HG02973 (cell line): ENCODE measurements at regions not wholly inside any gene's neighbourhood (a gene's known extent, or its start where the extent isn't known, plus 50 kb on each side); places are given as distances from the start of the nearest gene placed in this dataset.
"Not testable (repeated sequence)": the region's sequence is repeated elsewhere in the genome, so short reads cannot be mapped to it uniquely, and the experiment has no call there.

ENCODE experiments used
- ATAC-seq: cut with Tn5 transposase; IDR thresholded peaks from one replicate; pipeline ENCODE4 v1.9.1; 2021; ENCODE audit warnings: moderate library complexity; ENCODE audit not compliant: unreplicated experiment

DNA sequence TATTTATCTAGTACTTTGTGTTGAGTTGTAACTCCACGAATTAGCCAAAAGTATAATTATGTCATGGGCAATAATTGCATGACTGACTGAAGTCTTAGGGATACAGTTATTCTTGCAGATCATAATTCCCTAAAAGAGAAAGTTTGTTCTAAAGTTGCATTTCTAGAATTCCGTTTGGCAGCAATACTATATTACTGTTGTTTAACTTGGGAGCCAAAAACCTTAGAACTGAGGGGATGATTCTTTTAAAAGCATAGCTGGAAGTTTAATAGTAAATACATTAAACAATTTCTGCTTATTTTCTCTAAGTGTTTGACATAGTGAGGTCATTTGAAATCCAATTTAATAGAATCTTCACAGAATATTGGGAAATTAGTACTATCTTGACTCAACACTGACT is 356.4 kb upstream of the ADAMTS5 start:
- no peak for ATAC-seq

DNA sequence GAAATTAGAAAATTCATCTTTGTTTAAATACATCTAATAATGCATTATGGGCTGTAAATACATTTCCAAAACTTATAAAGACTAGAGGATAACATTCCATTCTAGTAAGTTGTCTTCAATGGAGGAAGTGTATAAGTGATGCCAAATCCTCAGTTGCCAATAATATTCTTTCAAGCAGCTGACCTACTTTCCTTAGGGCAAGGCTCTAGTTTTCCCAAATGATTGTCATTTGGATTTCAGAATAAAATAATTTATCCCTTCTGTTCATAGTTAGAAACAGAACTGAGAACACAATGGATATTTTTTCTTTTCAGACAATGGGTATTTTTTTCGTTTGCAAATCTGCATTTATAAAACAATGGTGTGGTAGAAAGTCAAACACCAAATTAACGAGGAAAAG is 354.9 kb upstream of the ADAMTS5 start:
- ATAC-seq: no peak

DNA sequence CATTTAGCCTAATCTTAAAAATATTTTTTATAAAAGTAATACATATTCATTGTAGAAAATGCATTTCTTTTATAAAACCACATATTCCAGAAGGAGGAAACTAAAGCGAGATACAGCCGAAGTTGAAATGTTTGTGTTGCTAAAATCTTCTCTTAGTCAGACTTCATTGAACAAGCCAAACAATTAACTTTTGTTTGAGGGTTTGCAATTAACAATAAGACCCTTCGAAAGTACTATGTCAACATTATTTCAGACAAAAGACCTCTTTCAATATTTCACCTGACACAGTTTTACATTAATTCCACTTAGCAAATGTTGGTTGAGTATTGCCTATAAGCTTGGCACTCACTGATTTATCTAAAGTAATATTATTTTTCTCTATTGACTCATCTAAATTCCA is 354.0 kb upstream of the ADAMTS5 start:
- ATAC-seq: no peak

DNA sequence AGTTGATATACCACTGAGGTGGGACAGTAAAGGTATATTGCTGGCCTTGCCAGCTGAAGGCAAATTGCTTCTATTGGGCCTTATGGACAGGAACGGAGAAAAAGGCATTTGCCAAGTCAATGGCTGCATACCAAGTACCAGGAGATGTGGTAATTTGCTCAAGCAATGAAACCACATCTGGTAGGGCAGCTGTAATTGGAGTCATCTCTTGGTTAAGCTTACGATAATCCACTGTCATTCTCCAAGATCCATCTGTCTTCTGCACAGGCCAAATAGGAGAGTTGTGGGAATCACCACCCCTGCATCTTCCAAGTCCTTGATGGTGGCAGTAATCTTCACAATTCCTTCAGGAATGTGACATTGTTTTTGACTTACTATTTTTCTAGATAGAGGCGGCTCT is 350.7 kb upstream of the ADAMTS5 start:
- not testable (repeated sequence) for ATAC-seq

DNA sequence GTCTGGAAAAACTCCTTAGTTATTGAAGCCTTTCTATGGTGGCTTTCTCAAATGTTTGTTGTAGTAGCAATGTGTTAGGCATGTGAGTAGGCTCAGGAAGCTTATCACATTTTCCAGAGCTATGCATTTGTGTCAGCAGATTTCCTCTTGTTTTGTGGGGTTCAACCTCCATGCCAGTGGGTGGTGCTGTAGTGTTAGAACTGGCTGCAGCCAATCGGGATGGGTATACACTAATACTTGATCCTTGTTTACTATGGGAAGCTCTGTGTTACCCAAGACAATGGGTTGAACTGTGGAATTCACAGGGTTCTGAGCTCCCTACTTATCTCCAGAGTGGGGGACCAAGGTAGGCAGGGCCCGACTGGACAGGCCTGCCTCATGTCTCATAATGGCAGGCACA is 348.5 kb upstream of the ADAMTS5 start:
- no peak for ATAC-seq

DNA sequence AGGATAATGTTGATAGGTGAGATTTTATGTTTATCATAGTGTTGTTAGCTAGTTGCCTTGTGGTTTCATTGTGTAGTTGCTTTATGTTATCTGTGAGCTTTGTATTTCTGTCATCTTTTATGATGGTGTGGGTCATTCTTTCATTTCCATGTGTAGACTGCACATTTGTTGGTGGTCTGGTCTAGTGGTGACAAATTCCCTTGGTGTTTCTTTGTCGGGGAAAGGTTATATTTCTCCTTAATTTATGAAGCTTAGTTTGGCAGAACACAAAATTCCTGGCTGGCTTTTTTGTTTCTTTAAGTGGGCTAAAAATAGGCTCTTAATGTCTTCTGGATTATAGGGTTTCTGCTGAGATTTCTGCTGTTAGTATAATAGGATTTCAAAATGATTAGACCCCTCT is 347.2 kb upstream of the ADAMTS5 start:
- no peak for ATAC-seq

DNA sequence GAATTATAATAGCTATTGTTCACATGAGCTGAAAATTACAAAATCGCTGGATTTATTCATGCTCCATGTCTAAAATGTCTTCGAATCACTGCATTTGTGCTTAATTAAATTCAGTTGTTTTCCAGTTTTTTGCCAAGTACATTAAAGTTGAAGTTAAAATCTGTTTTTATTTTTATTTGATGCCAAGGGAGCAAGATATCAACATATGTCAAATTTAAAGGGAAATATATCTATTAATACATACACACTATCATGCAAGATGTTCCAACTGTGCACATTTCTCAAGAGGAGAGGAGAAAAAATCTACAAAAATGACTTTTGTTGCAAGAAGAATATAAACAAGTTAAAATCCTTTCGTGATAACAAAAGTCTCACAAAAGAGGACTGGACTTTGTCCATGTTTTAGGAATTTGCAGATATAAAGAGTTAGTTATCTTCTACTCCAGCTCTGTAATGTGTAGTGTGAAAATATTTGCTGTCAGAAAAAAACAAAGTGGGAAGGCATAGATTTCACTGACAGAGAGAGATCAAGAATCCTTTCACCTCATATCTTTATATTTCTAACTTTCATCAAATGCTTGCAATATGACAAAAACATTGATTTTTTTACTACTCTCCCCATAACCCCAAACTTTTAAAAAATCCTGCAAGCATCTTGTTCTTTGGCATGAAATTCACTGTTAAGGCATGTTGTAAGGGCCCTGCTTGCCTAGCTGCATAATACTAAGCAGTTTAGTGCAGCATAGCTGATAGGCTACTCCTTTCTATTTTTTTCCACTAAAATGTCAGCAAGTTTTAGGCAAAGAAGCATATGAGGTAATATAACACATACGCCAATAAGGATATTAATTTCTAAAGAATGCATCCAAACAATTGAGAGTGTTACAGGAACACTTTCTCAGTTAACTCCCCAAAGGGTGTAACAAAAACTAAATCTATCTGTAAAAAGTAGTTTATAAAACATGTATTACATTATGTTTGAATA is 340.2 kb upstream of the ADAMTS5 start:
- ATAC-seq: no peak

DNA sequence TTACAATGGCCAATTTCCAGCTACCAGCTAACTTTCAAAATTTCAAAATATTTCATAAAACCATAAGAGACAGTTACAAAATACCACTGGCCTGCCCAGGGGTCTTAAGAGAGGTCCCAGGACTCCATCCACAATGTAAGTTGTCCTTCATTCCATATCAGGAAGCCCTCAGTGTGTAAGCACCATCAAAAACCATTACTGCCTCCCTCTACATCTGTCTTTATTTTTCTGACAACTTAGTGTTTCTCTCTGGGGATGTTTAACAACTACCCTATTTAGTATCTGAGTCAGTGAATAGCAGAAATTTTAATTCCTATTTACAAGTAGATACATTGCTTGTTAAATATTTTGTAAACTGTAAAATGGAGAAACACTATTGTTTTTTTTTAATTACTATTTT is 339.3 kb upstream of the ADAMTS5 start:
- ATAC-seq: no peak

DNA sequence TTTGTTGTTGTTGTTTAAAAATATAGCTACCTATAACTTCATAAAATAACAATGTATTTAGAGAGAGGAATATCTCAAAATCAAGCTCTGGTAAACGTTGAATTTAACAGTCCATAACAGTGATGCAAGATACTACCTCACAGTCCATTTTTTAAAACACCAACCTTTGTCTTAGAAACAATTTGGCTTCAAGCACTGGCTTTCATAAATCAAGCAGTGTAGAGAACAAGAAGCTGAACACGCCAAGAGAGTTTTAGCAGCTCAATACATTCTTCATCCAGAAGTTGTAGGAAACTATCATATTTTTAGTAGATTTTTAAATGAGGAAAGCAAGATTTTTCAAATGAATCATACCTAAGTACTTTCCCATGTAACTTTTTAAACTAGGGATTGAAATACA is 334.3 kb upstream of the ADAMTS5 start:
- ATAC-seq: no peak

DNA sequence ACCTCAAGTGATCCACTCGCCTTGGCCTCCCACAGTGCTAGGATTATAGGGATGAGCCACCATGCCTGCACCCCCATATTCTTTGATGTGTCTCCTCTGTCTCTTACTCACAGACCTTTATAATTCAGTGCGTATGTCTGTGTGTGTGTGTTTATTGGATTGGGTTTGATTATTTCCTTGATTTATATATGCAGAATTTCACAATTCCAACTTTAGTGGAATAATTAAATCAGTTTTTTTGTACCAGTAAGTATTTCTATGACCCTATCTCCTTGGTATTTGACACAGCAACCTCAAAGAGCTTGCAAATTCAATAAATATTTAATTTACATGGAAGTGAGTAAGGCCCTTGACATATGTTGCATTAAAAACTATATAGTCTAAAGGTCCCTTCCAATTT is 333.9 kb upstream of the ADAMTS5 start:
- no peak for ATAC-seq

DNA sequence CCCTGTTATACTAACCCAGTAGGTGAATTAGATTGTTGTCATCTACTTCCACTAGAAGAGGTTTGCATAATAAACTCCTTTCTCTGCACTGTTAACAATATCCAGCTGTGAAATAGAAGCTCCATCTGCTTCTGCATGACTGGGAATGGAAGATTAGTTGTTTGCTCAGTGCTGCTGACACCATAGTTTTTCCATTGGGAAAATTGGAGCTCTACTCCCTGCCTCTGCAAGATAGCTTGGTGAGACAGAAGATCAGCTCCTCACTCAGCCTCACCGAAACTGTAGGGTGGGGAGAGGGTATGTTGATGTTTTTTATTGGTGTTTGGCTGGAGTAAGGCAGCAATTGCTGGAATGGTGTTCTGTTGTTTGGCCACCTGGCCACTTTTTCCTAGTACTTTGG is 331.6 kb upstream of the ADAMTS5 start:
- ATAC-seq: no peak

DNA sequence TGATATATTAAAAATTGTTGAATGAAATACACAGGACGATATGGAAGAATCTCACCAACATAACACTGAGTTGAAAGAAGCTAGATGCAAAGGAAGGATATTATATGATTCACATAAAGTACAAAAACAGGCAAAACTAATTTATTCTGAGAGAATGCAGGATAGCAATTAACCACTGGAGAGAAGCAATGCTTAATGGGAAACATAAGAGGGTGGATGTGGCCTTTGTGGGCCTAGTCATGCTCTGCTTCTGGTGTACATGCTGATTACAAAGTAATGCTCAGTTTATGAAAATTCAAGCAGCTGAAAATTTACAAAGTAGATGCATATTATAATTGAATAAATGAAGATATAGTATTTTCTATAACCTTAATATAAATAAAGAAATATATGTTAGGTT is 326.4 kb upstream of the ADAMTS5 start:
- no peak for ATAC-seq

DNA sequence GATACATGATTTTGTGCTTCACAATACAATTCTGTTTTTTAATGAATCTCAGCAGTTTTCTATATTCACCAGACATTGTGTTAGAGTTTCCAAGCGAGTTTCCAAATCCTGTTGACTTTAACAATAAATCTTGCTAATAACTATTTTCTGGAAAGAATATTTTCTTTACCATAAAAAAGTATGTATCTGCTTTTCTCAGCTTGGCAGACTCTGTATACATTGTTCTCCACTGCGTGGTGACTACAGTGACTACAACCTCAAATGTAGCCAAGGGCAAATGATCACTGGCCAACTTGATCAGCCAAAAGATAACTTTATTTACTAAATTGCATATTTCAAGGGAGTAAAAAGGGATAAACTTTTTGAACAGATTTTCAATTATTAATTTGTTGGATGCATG is 325.9 kb upstream of the ADAMTS5 start:
- ATAC-seq: no peak

DNA sequence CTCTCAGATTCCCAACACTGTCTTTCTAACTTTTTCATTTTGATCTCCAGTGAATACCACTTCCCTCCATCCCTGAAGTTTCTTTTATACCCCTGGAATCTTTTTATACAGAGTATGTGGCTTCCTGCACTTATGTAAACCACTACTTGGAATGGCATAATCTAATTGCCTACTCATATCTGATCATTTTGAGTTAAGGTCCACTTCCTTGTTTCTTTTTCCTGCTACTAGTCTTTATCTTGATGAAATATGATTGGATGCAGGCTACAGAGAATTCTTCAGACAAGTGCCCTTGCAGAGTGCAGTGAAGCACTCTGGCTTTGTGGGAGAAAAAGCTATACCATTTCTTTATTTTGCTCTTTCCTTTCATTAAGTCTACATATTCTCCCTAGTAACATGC is 325.3 kb upstream of the ADAMTS5 start:
- no peak for ATAC-seq

DNA sequence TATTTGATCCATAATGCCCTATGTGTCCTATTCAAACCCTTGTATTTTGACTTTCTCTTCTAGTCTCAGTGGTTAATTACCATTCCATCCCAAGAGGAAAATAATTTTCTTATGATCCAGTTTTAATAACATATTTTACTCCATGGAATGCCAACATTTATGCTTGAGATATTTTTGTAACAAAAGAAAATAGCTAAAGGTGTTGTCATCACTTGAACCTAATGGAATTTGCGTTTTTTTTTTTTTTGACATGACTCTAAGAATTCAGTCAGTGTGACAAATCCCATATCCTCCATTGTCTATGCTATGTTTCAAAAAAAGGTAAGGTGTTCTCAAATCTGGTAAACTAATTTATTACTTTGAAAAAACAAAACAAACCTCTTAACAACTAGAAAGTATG is 324.1 kb upstream of the ADAMTS5 start:
- no peak for ATAC-seq

DNA sequence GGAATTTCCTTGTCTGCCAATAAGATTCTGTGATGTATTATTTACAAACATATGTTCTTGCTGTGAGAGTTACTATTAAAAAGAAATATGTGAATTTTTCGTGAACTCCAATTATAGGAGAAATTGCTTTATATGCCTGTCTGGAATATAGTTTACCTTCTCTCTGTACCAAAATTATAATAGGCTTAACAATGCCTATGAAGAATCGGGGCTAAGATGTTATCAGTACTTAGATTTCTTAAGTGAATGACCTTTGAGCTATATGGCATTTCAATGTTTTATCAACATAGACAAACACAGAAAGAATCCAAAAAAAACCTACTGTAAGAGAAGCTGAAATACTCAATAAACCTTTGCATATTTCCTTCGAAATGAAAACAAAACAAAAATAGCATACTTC is 323.1 kb upstream of the ADAMTS5 start:
- ATAC-seq: no peak

DNA sequence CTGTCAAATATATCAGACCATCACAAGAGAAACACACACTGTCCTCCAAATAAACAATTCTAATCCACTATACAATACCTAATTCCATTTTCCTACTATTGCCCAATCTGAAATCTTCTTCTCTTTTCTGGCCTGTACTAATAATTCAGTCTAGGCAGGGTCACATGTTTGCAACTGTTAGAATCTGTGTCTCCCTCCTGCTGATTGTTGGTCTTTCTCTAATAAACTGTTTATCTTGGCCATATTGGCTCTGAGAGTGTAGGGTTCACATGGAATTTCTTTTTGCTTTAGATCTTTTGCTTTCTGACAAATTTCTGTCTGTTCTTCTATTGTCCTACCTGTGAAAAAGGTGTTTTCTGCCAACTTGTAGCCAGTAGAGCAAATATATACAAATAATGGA is 319.9 kb upstream of the ADAMTS5 start:
- no peak for ATAC-seq

DNA sequence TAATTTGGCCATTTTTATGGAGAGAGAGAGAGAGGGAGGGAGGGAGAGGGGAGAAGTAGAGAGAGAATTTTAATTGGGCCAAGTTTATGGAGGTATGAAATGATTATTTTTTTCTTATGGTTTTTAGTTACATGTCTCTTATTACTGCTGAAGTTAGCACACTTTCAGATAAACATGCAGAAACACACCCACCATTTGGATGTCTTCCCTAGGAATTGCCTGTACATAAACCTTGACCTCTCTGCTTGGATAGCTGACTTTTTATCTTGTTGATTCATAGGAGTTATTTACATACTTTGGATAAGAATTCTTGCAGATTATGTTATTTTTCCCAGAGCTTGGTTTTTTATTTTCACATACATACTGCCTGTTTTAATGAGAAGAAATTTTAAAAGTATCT is 310.2 kb upstream of the ADAMTS5 start:
- ATAC-seq: no peak

DNA sequence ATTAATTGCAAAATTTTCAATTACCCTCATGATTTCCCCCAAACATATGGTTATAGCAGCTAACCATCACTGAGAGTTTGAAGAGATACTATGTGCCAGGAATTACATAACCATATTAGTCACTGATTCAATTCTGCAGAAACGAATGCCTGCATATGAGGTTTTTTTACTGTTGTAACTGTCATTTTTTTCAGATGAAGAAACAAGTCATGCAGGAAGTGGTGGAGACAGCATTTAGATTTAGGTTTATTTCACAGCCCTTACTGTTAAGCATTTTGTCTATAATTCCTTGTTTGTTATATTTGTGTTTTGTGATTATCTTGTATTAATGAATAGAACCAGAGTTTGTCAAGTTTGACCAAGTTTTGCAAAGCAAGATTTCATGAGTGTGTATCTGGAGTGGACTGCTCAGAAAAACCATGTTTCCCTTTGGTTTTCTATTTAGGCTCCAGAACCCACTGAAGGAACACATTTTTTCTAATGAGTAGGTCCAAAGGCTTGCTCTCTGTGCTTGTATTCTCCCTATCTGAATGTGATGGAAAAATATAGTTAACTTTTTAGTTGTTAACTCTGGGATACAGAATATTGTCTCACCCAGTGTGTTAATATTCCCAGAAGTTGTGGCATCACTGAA is 308.5 kb upstream of the ADAMTS5 start:
- ATAC-seq: no peak

DNA sequence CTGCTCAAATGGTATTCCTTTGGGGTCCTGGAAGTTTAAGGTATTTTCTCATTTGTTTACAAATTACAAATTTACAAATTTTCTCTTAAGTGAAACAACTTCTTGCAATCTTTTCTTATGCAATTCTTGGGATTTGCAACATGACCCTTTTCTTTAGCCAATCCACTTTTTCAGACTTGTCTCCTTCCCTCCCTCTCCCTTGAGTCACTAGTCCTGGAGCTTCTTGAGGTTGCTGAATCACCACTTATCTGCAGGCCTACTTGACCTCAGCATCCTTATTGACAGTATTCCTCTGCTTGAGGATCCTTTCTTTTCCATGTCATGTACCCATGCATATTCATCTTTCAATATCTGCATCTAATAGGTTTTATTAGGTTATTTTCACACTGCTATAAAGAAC is 302.8 kb upstream of the ADAMTS5 start:
- no peak for ATAC-seq

DNA sequence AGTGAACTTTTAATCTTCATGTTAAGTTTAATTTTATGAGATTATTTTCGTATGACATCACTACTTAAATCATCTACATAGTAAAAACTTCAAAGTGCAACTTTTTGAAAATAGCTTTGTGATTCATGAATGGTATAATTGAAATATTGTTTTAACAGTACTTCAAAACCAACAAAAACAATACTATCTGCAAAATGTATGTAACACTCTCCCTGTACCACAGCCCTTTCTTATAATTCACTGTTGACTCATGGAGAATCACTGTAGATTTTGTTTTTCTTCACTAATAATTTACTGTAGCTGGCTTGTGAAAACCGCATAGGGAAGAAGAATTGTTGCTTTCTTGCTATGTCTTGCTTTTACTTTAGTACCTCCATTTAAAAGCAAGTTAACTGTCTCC is 301.4 kb upstream of the ADAMTS5 start:
- no peak for ATAC-seq

DNA sequence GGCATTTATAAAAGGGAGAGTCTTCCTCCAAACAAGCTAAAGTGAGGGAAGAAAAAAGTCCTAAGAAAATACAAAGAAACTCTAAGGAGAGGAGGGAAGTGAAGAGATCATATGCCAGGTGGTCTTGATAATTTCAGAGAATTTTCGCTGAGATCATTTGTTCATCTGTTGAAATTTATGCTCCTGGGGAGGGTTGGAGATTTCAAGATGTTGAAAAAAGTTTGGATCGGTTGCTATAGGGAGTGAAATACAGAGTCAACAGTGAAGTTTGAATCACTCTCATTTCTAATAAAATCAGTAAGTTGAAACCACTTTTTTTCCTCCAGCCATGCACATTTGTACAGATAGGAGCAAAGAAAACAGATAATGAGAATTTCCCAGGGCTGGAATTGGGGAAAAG is 299.1 kb upstream of the ADAMTS5 start:
- no peak for ATAC-seq

DNA sequence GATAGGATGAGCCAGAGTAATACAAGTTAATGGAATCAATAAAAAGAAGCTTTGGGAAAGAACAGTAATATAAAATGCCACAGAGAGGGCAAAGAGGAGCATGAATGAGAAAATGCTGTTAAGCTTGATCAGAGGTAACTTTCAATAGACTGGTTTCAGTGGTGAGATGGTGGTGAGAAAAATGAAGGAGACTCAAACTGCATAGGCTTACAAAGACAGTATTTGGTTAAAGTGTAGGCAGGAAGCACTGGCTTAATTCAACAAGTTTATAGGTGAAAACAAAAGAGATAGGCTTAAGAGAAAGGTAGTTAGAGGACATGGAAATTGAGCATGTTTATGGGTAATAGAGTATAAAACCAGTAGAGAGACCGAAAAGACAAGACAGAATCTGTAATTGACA is 298.6 kb upstream of the ADAMTS5 start:
- ATAC-seq: no peak
